Loucy (cell line): ENCODE measurements at regions not wholly inside any gene's neighbourhood (a gene's known extent, or its start where the extent isn't known, plus 50 kb on each side); places are given as distances from the start of the nearest gene placed in this dataset.

Experiments used
- H2AFZ ChIP-seq: fragments of 200-600 bp; sonication (generic); 2 replicates; pipeline ENCODE4 v1.6.0; 2016; ENCODE audit warnings: antibody characterized with exemption, mild to moderate bottlenecking, low read length, moderate library complexity
- H3F3A ChIP-seq: fragments of 200-600 bp; 2 replicates; pipeline ENCODE4 v1.6.0; 2016; ENCODE audit warnings: antibody characterized with exemption, low read depth, mild to moderate bottlenecking
- H3K27me3 ChIP-seq: fragments of 200-600 bp; sonication (generic); 2 replicates; pipeline ENCODE4 v1.6.1; 2014; ENCODE audit warnings: low read length, mild to moderate bottlenecking; ENCODE audit not compliant: insufficient read depth, poor library complexity, severe bottlenecking
- H3K36me3 ChIP-seq: fragments of 200-600 bp; sonication (generic); 2 replicates; pipeline ENCODE4 v1.6.1; 2016; ENCODE audit warnings: low read length; ENCODE audit not compliant: insufficient read depth
- H3K4me1 ChIP-seq: fragments of 200-600 bp; sonication (generic); 2 replicates; pipeline ENCODE4 v1.5.1; 2014; ENCODE audit warnings: low read length, mild to moderate bottlenecking; ENCODE audit not compliant: insufficient read depth, poor library complexity, severe bottlenecking
- H3K4me2 ChIP-seq: fragments of 200-600 bp; sonication (generic); 2 replicates; pipeline ENCODE4 v1.6.0; 2014; ENCODE audit warnings: antibody characterized with exemption, low read length, low read depth, mild to moderate bottlenecking; ENCODE audit not compliant: poor library complexity, severe bottlenecking
- H3K4me3 ChIP-seq: fragments of 200-600 bp; sonication (generic); 2 replicates; pipeline ENCODE4 v1.5.1; 2014; ENCODE audit warnings: low read length, mild to moderate bottlenecking, mixed read lengths; ENCODE audit not compliant: poor library complexity, severe bottlenecking
- H3K79me2 ChIP-seq: fragments of 200-600 bp; sonication (generic); 2 replicates; pipeline ENCODE4 v1.6.1; 2014; ENCODE audit warnings: low read length; ENCODE audit not compliant: insufficient read depth
- H3K9ac ChIP-seq: fragments of 200-600 bp; sonication (generic); 2 replicates; pipeline ENCODE4 v1.6.0; 2014; ENCODE audit warnings: mild to moderate bottlenecking, low read depth, low read length, moderate library complexity; ENCODE audit not compliant: poor library complexity, severe bottlenecking
- H3K9me2 ChIP-seq: fragments of 200-600 bp; sonication (generic); replicated peaks from 2 replicates; pipeline ENCODE4 v1.6.1; 2016; ENCODE audit warnings: low read depth, low read length, mixed read lengths
- H3K9me3 ChIP-seq: fragments of 200-600 bp; sonication (generic); 2 replicates; pipeline ENCODE4 v1.6.1; 2014; ENCODE audit warnings: mild to moderate bottlenecking, antibody characterized with exemption, low read length, low read depth; ENCODE audit not compliant: insufficient read depth
- H4K20me1 ChIP-seq: fragments of 200-600 bp; sonication (generic); 2 replicates; pipeline ENCODE4 v1.6.0; 2014; ENCODE audit warnings: antibody characterized with exemption, low read length, mild to moderate bottlenecking; ENCODE audit not compliant: insufficient read depth, poor library complexity, severe bottlenecking
- CTCF ChIP-seq: fragments of 200-600 bp; sonication (generic); conservative IDR thresholded peaks from 2 replicates; pipeline ENCODE4 v1.5.1; 2014; ENCODE audit warnings: mild to moderate bottlenecking, antibody characterized with exemption, low read length
- EZH2phosphoT487 ChIP-seq: fragments of 200-600 bp; IDR thresholded peaks from 2 replicates; pipeline ENCODE4 v1.6.1; 2018; ENCODE audit warnings: antibody characterized with exemption, mild to moderate bottlenecking, moderate library complexity, borderline replicate concordance

GRCh38 chr10:118505363-118505762 lies 90.1 kb downstream of the PRLHR start:
- no peak overlapping the region for H2AFZ ChIP-seq

GRCh38 chr10:118504467-118505205 lies 90.8 kb downstream of the PRLHR start:
- no peak overlapping the region for H3K4me2 ChIP-seq
- no peak overlapping the region for H3K4me3 ChIP-seq
- no peak overlapping the region for H2AFZ ChIP-seq
- no peaks in the 10 kb centered on the region for H3K4me1 ChIP-seq
- H3K36me3 ChIP-seq: no peaks in the 10 kb centered on the region
- no peaks in the 10 kb centered on the region for H3K79me2 ChIP-seq
- no peak for TF ChIP-seq CTCF
- H4K20me1 ChIP-seq: no peaks in the 10 kb centered on the region
- no peak overlapping the region for H3K9ac ChIP-seq
- H3K9me2 ChIP-seq: no peaks in the 10 kb centered on the region
- no peaks in the 10 kb centered on the region for H3K9me3 ChIP-seq
- H3F3A ChIP-seq: no peaks in the 10 kb centered on the region
- no peaks in the 10 kb centered on the region for H3K27me3 ChIP-seq

More at GRCh38 chr10:118505363-118505762, 90.1 kb downstream of the PRLHR start:
- Histone ChIP-seq H3K9me2 (no peaks in the 10 kb centered on the region), H3K4me3 (no peak overlapping the region), H3K4me2 (no peak overlapping the region), H3K9me3 (no peaks in the 10 kb centered on the region), H3K9ac (no peak overlapping the region), H3K36me3 (no peaks in the 10 kb centered on the region), H3K27me3 (no peaks in the 10 kb centered on the region), H4K20me1 (no peaks in the 10 kb centered on the region), H3K4me1 (no peaks in the 10 kb centered on the region), H3K79me2 (no peaks in the 10 kb centered on the region), H3F3A (no peaks in the 10 kb centered on the region)
- TF ChIP-seq CTCF: no peak
- TF ChIP-seq EZH2phosphoT487: no peak

GRCh38 chr10:118504044-118504443 lies 91.4 kb downstream of the PRLHR start:
- H3K9ac ChIP-seq: no peak overlapping the region
- H3K4me3 ChIP-seq: no peak overlapping the region
- no peaks in the 10 kb centered on the region for H3K4me1 ChIP-seq
- no peaks in the 10 kb centered on the region for H4K20me1 ChIP-seq
- no peak overlapping the region for H2AFZ ChIP-seq
- no peaks in the 10 kb centered on the region for H3F3A ChIP-seq
- no peaks in the 10 kb centered on the region for H3K9me3 ChIP-seq
- no peaks in the 10 kb centered on the region for H3K9me2 ChIP-seq
- H3K79me2 ChIP-seq: no peaks in the 10 kb centered on the region
- H3K36me3 ChIP-seq: no peaks in the 10 kb centered on the region
- H3K27me3 ChIP-seq: no peaks in the 10 kb centered on the region
- H3K4me2 ChIP-seq: no peak overlapping the region
- no peak for TF ChIP-seq CTCF
- no peak for TF ChIP-seq EZH2phosphoT487
